Lower leg skin (tissue), 4 donors: ENCODE measurements at regions not wholly inside any gene's neighbourhood (a gene's known extent, or its start where the extent isn't known, plus 50 kb on each side); places are given as distances from the start of the nearest gene placed in this dataset.

Experiments
- DNase-seq, 2 donors: peaks; one replicate each; pipeline ENCODE4 v3.0.0-alpha.2; 2019; ENCODE audit warnings: low spot score in 2 of 2
- H3K4me3 ChIP-seq: fragments of 200-600 bp; sonication (generic); 2 replicates; pipeline ENCODE4 v1.5.1; 2017; ENCODE audit warnings: mild to moderate bottlenecking, low read depth; ENCODE audit not compliant: poor library complexity, severe bottlenecking
- CTCF ChIP-seq, 3 donors: fragments of 450-650 bp; IDR thresholded peaks; one replicate each; pipeline ENCODE4 v1.5.1; 2016; ENCODE audit warnings: antibody characterized with exemption in 3 of 3, mild to moderate bottlenecking in 3 of 3, moderate library complexity in 2 of 3
- POLR2A ChIP-seq, 2 donors: fragments of 450-650 bp; IDR thresholded peaks; one replicate each; pipeline ENCODE4 v1.6.1; 2016 to 2017; ENCODE audit warnings: antibody characterized with exemption in 2 of 2, mild to moderate bottlenecking in 1 of 2, moderate library complexity in 1 of 2
- WGBS, 2 donors: methylation state at CpG; one replicate each; pipeline ENCODE4 v1.1.5; 2018; 5-methylcytosine and 5-hydroxymethylcytosine counted together
- intact Hi-C: fragments of 100-400 bp; cut with DNase I; formaldehyde crosslinking; loops from one replicate; pipeline ENCODE4 v1.15.0; 2023; ENCODE audit warnings: low total_unique reads

GRCh38 chr20:58084966-58085365, 143.5 kb downstream of the ANKRD60 start:
- H3K4me3 ChIP-seq, result no peak overlapping the region
- TF ChIP-seq CTCF (IDR thresholded peaks at IDR 0.05) (no peak), POLR2A (IDR thresholded peaks at IDR 0.05) (no peak)
- intact Hi-C loops, result no loop called here
- peak in 1 of 2 donors; percentile 37 for DNase-seq
- WGBS, 2 donors, result 61 to 77% methylated on average over 6 of the region's 6 CpGs

DNA sequence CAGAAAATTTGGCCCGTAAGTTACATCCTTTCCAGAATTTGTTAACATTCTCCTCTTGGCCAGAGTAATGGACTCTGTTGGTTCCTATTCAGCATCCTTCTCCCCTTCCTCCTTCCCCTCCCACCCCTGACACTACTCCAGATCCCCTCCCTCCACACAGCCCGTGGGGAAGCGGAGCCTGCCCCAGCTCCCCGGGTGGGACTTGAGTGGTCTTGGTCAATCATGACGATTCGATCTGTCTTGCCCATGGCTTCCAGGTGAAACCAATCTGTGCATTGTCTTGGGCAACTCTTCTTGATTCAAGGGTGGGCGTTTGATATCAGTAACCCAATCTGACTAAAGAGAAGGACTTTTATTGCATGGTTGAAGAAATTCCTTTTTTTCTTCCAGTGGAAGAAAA, 143.9 kb downstream of the ANKRD60 start:
- intact Hi-C loops, result no loop called here
- TF ChIP-seq POLR2A (IDR thresholded peaks at IDR 0.05), result no peak
- no peak for TF ChIP-seq CTCF (IDR thresholded peaks at IDR 0.05)
- H3K4me3 ChIP-seq, result no peak overlapping the region
- peak; percentile 3 to 70 for DNase-seq
- WGBS, 2 donors, result 90 to 93% methylated on average over 7 of the region's 7 CpGs

DNA sequence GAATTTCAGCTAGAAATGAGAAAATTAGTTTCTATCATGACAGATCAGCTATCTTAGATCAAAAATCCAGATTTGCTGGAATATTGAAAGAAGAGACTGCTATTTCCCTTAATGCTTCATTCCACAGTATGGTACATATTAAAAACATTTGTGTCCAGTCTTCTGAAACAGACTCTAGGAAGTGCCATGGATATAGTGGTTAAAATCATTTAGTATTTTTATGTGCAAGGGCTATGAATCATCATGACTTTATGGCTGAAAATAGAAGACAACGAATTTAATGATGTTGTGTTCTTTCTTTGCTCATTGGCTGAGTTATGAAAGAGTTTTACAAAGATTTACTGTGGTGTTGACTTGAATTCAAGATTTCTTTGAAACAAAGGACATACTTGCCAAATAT, 146.6 kb downstream of the ANKRD60 start:
- intact Hi-C loops, result no loop called here
- DNase-seq, result no peak
- WGBS, 2 donors, result 3 to 10% methylated on average over 1 of the region's 1 CpG

DNA sequence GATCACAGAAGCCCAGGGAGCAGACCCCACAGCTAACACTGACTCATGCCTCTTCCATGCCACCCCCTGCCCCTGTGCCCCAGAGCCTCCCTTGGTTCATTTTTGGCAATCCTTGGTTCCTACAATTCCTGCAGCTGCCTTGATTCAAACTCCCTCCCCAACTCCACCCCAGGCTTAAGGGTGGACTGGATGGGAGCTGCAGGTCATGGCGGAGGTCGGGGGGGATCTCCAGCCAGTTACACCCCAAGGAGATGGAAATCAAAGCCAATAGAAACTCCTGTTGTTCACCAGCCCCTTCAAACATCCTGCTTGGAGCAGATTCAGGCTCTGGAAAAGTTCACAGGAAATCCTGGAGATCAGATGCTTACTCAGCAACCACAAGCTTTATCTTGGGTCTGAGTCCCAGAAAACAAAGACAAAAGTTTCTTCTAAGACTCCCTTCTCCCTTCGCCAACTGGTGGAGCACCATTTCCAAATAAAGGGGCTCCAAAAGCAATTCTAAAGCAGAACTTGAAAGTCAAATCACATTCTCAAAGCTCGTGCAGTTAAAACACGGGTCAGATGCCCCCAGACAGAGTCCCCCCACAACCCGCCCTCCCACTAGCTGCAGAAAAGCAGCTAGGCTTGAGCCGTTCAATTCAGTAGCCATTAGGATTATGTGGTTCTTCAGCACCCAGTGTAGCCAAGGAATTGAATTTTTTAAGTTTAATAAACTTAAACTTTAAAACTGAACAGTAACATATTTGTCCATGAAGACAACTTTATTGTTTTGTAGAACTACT, 149.5 kb downstream of the ANKRD60 start:
- peak in 1 of 2 donors; percentile 68 for DNase-seq
- TF ChIP-seq CTCF (IDR thresholded peaks at IDR 0.05) (no peak), POLR2A (IDR thresholded peaks at IDR 0.05) (no peak)
- 40 to 44% methylated on average over 7 of the region's 7 CpGs for WGBS, 2 donors
- intact Hi-C loops, result no loop called here
- H3K4me3 ChIP-seq, result no peak overlapping the region

More for the DNA sequence above, 146.6 kb downstream of the ANKRD60 start:
- TF ChIP-seq POLR2A (IDR thresholded peaks at IDR 0.05), result no peak
- TF ChIP-seq CTCF (IDR thresholded peaks at IDR 0.05), result no peak
- H3K4me3 ChIP-seq, result no peak overlapping the region

DNA sequence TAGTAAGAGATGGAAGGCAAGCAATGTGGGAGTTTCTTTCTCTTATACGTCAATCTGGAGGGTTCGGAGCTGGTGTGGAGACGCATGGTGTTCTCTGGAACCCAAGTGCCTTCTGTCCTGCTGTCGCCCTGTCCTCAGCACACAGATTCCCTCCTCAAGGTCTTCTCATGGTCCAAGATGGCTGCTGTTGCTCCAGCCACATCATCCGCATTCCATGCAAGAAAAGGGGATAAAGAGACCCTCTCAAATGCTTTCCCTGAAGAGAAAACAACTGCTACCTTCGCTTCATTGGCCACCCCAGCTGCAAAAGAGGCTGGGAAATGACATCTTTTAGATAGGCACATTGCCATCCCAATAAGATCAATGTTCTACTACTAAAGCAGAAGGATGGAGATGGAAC, 151.2 kb downstream of the ANKRD60 start:
- peak in 1 of 2 donors; percentile 54 for DNase-seq
- intact Hi-C loops, result no loop called here
- TF ChIP-seq POLR2A (IDR thresholded peaks at IDR 0.05) (no peak), CTCF (IDR thresholded peaks at IDR 0.05) (no peak)
- H3K4me3 ChIP-seq, result no peak overlapping the region
- 96 to 98% methylated on average over 6 of the region's 6 CpGs for WGBS, 2 donors

- no peak for TF ChIP-seq POLR2A (IDR thresholded peaks at IDR 0.05)
- no peak for TF ChIP-seq CTCF (IDR thresholded peaks at IDR 0.05)
- peak in 1 of 2 donors; percentile 60 for DNase-seq
- no peak overlapping the region for H3K4me3 ChIP-seq
- WGBS, 2 donors, result 14 to 22% methylated on average over 4 of the region's 4 CpGs
- intact Hi-C loops, result no loop called here
Observed at GRCh38 chr20:58076405-58076804, 152.0 kb downstream of the ANKRD60 start.
